NCI-H748 (cell line): ENCODE measurements at regions not wholly inside any gene's neighbourhood (a gene's known extent, or its start where the extent isn't known, plus 50 kb on each side); places are given as distances from the start of the nearest gene placed in this dataset.
"Not testable (repeated sequence)": the region's sequence is repeated elsewhere in the genome, so short reads cannot be mapped to it uniquely, and the experiment has no call there.

Experiments used
- DNase-seq: peaks from one replicate; lab custom pipeline; 2025; ENCODE audit not compliant: unreplicated experiment; lab: John Stamatoyannopoulos, UW

GRCh38 chr5:82901281-82901888, 175.8 kb downstream of the TMEM167A start:
- no peak for DNase-seq

- no peak for DNase-seq
Observed at GRCh38 chr5:82894716-82895115, 182.5 kb downstream of the TMEM167A start.

- no peak for DNase-seq
Observed at GRCh38 chr5:82889088-82889487, 188.1 kb downstream of the TMEM167A start.

GRCh38 chr5:82886911-82887310, 190.3 kb downstream of the TMEM167A start:
- DNase-seq, result no peak

- peak; percentile 17 for DNase-seq
Observed at GRCh38 chr5:82885627-82886389, 191.4 kb downstream of the TMEM167A start.

- DNase-seq, result no peak
Observed at GRCh38 chr5:82884821-82885471, 192.2 kb downstream of the TMEM167A start.

GRCh38 chr5:82882316-82882715, 194.9 kb downstream of the TMEM167A start:
- DNase-seq, result no peak

- no peak for DNase-seq
Observed at GRCh38 chr5:82881571-82882174, 195.5 kb downstream of the TMEM167A start.

GRCh38 chr5:82879089-82879488, 198.1 kb downstream of the TMEM167A start:
- DNase-seq, result no peak

GRCh38 chr5:82873452-82873851, 203.7 kb downstream of the TMEM167A start:
- DNase-seq, result no peak

- DNase-seq, result not testable (repeated sequence)
Observed at GRCh38 chr5:82872321-82873288, 204.6 kb downstream of the TMEM167A start.

- no peak for DNase-seq
Observed at GRCh38 chr5:82865625-82866024, 211.6 kb downstream of the TMEM167A start.

- peak; percentile 79 for DNase-seq
Observed at GRCh38 chr5:82863266-82863665, 213.9 kb downstream of the TMEM167A start.

GRCh38 chr5:82862711-82863110, 214.5 kb downstream of the TMEM167A start:
- peak; percentile 72 for DNase-seq

GRCh38 chr5:82862261-82862660, 214.9 kb downstream of the TMEM167A start:
- DNase-seq, result no peak

- DNase-seq, result no peak
Observed at GRCh38 chr5:82861701-82862100, 215.5 kb downstream of the TMEM167A start.

- DNase-seq, result no peak
Observed at GRCh38 chr5:82859451-82860140, 217.6 kb downstream of the TMEM167A start.

- no peak for DNase-seq
Observed at GRCh38 chr5:82858151-82859025, 218.8 kb downstream of the TMEM167A start.
